Type B pancreatic cell (in vitro differentiated cells): ENCODE measurements at regions not wholly inside any gene's neighbourhood (a gene's known extent, or its start where the extent isn't known, plus 50 kb on each side); places are given as distances from the start of the nearest gene placed in this dataset.

Source experiments
- DNase-seq: peaks from one replicate; pipeline ENCODE4 v3.0.0; 2021; ENCODE audit warnings: mixed read lengths; ENCODE audit not compliant: unreplicated experiment; ENCODE audit errors: extremely low spot score
- H3K27ac Mint-ChIP-seq: 2 replicates; pipeline ENCODE4 v1.8.0; 2021; ENCODE audit warnings: mild to moderate bottlenecking, mixed read lengths
- H3K27me3 Mint-ChIP-seq: 2 replicates; pipeline ENCODE4 v1.8.0; 2021; ENCODE audit warnings: mixed read lengths
- H3K36me3 Mint-ChIP-seq: 2 replicates; pipeline ENCODE4 v1.8.0; 2021; ENCODE audit warnings: mixed read lengths
- H3K4me1 Mint-ChIP-seq: one replicate; pipeline ENCODE4 v1.8.0; 2021; ENCODE audit warnings: mixed read lengths; ENCODE audit not compliant: unreplicated experiment
- H3K4me3 Mint-ChIP-seq: 2 replicates; pipeline ENCODE4 v1.8.0; 2021; ENCODE audit warnings: mild to moderate bottlenecking, mixed read lengths
- H3K9me3 Mint-ChIP-seq: 2 replicates; pipeline ENCODE4 v1.8.0; 2021; ENCODE audit warnings: mixed read lengths
- CTCF ChIP-seq: fragments of 200-600 bp; sonication (generic); conservative IDR thresholded peaks from 2 replicates; pipeline ENCODE4 v1.5.0; 2021; ENCODE audit warnings: antibody characterized with exemption, mild to moderate bottlenecking

DNA sequence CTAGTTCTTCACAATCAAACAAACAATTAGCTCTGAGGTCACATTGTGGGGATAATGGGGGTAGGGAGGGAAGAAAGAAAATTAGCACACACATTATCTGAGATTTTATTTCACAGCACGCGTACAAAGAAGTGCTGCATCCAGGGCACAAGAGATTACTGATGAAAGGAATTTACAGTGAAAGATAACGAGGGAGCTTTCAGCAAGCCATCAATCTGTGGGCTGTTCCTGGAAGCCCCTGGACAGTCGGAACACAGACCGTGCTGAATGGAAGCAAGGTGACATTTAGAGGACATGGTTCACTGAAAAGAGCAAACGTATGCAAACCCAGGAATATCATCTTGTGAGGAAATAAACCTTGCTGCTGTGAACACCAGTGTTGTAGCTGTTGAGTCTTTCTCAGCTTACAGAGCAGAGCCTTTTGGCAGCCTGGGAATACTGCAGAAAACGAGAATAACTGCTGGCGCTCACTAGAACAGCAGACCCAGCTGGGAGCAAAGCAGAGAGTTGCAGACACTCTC is 63.2 kb downstream of the SCG2 start:
- peak overlapping the region; percentile 81 for H3K27ac Mint-ChIP-seq
- H3K9me3 Mint-ChIP-seq = no peaks in the 10 kb centered on the region
- no peaks in the 10 kb centered on the region for H3K36me3 Mint-ChIP-seq
- no peaks in the 10 kb centered on the region for H3K27me3 Mint-ChIP-seq
- TF ChIP-seq CTCF = no peak
- H3K4me1 Mint-ChIP-seq = peaks cover 18% of the 10 kb centered on the region
- no peak for DNase-seq
- H3K4me3 Mint-ChIP-seq = peak overlapping the region; percentile 50

- Mint-ChIP-seq H3K36me3 (no peaks in the 10 kb centered on the region), H3K27me3 (no peaks in the 10 kb centered on the region)
Observed at GRCh38 chr2:223541546-223541945, 60.6 kb downstream of the SCG2 start.

GRCh38 chr2:223542501-223542900 is 59.7 kb downstream of the SCG2 start:
- no peak for DNase-seq
- no peak for TF ChIP-seq CTCF
- no peak overlapping the region for H3K27ac Mint-ChIP-seq
- H3K36me3 Mint-ChIP-seq = no peaks in the 10 kb centered on the region
- H3K9me3 Mint-ChIP-seq = no peaks in the 10 kb centered on the region
- no peaks in the 10 kb centered on the region for H3K27me3 Mint-ChIP-seq
- no peak overlapping the region for H3K4me3 Mint-ChIP-seq
- peaks cover 18% of the 10 kb centered on the region for H3K4me1 Mint-ChIP-seq

More at GRCh38 chr2:223541546-223541945, 60.6 kb downstream of the SCG2 start:
- H3K9me3 Mint-ChIP-seq = no peaks in the 10 kb centered on the region
- TF ChIP-seq CTCF = no peak
- DNase-seq = no peak
- no peak overlapping the region for H3K4me3 Mint-ChIP-seq
- peaks cover 18% of the 10 kb centered on the region for H3K4me1 Mint-ChIP-seq
- H3K27ac Mint-ChIP-seq = no peak overlapping the region

GRCh38 chr2:223545406-223545805 is 56.8 kb downstream of the SCG2 start:
- H3K4me3 Mint-ChIP-seq = no peak overlapping the region
- H3K36me3 Mint-ChIP-seq = no peaks in the 10 kb centered on the region
- H3K9me3 Mint-ChIP-seq = no peaks in the 10 kb centered on the region
- H3K4me1 Mint-ChIP-seq = peaks cover 5% of the 10 kb centered on the region
- peak overlapping the region; percentile 53 for H3K27ac Mint-ChIP-seq
- no peak for DNase-seq
- H3K27me3 Mint-ChIP-seq = no peaks in the 10 kb centered on the region
- no peak for TF ChIP-seq CTCF

GRCh38 chr2:223545830-223546229 is 56.3 kb downstream of the SCG2 start:
- no peak for TF ChIP-seq CTCF
- peaks cover 5% of the 10 kb centered on the region for H3K4me1 Mint-ChIP-seq

More at GRCh38 chr2:223545830-223546229, 56.3 kb downstream of the SCG2 start:
- H3K36me3 Mint-ChIP-seq = no peaks in the 10 kb centered on the region
- no peaks in the 10 kb centered on the region for H3K9me3 Mint-ChIP-seq
- H3K27ac Mint-ChIP-seq = peak overlapping the region; percentile 53
- no peak for DNase-seq
- H3K4me3 Mint-ChIP-seq = no peak overlapping the region
- no peaks in the 10 kb centered on the region for H3K27me3 Mint-ChIP-seq
